ENCODE measurements at regions not wholly inside any gene's neighbourhood (a gene's known extent, or its start where the extent isn't known, plus 50 kb on each side); places are given as distances from the start of the nearest gene placed in this dataset.

DNA sequence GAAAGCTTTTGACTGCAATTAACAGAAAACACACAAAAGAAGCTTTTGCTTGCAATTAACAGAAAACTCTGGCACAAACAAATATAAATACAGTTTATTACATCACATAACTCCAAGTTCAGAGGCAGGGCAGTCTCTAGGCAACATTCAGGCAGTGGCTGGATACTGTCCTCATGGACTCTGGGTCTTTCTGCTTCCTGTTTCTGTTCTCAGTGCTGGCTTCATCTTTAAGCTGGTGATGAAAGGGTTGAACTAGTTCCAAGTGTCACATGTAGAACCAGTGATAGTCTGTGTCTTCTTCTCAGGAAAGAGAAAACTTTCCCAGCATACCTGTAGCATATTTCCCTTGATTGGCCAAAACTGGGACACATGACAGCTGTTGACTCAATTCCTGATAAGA lies 222.6 kb upstream of the GLRA1 start:
- Histone ChIP-seq H3K9me3 (no peaks in the 10 kb centered on the region), H3K4me3 (no peak overlapping the region), H3K4me1 (no peaks in the 10 kb centered on the region), H3K27ac (no peak overlapping the region), H3K27me3 (replicated peaks in 1 of 7) (peaks cover 0 to 4% (median 0%) of the 10 kb centered on the region in 7 donors), H3K36me3 (no peaks in the 10 kb centered on the region)
- TF ChIP-seq, protein P1, sequence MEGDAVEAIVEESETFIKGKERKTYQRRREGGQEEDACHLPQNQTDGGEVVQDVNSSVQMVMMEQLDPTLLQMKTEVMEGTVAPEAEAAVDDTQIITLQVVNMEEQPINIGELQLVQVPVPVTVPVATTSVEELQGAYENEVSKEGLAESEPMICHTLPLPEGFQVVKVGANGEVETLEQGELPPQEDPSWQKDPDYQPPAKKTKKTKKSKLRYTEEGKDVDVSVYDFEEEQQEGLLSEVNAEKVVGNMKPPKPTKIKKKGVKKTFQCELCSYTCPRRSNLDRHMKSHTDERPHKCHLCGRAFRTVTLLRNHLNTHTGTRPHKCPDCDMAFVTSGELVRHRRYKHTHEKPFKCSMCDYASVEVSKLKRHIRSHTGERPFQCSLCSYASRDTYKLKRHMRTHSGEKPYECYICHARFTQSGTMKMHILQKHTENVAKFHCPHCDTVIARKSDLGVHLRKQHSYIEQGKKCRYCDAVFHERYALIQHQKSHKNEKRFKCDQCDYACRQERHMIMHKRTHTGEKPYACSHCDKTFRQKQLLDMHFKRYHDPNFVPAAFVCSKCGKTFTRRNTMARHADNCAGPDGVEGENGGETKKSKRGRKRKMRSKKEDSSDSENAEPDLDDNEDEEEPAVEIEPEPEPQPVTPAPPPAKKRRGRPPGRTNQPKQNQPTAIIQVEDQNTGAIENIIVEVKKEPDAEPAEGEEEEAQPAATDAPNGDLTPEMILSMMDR (IDR thresholded peaks at IDR 0.05 in 8 of 11, conservative IDR thresholded peaks at IDR 0.05 in 3 of 11) = no peak
- TF ChIP-seq POLR2A (IDR thresholded peaks at IDR 0.05) (no peak), POLR2AphosphoS5 (IDR thresholded peaks at IDR 0.05) (no peak)
- intact Hi-C loops (cut with DNase I; ENCODE audit: low total_unique reads) = no loop called here
- DNase-seq = no peak

DNA sequence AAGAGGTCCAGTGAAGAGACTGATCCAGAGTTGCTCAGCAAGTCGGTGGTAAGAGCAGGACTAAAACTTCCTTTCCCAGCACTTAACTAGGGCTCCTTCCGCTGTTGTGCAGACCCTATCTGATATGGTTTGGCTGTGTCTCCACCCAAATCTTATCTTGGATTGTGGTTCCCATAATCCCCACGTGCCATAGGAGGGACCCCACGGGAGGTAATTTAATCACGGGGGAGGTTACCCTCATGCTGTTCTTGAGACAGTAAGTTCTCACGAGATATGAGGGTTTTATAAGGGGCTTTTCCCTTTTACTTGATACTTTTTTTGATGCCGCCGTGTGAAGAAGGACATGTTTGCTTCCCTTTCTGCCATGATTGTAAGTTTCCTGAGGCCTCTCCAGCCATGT lies 221.9 kb upstream of the GLRA1 start:
- intact Hi-C loops (cut with DNase I; ENCODE audit: low total_unique reads) = no loop called here
- DNase-seq = no peak

GRCh38 chr5:152144556-152144955 lies 219.9 kb upstream of the GLRA1 start:
- Histone ChIP-seq H3K4me1 (no peaks in the 10 kb centered on the region), H3K9me3 (no peaks in the 10 kb centered on the region), H3K36me3 (no peaks in the 10 kb centered on the region), H3K27me3 (replicated peaks in 1 of 7) (peaks cover 0 to 4% (median 0%) of the 10 kb centered on the region in 7 donors), H3K27ac (no peak overlapping the region), H3K4me3 (no peak overlapping the region)
- WGBS, 5 donors = 78 to 91% (median 85%) methylated on average over 2 of the region's 2 CpGs
- no peak for DNase-seq
- intact Hi-C loops (cut with DNase I; ENCODE audit: low total_unique reads) = no loop called here
- TF ChIP-seq, protein P1 (IDR thresholded peaks at IDR 0.05 in 8 of 11, conservative IDR thresholded peaks at IDR 0.05 in 3 of 11) = no peak
- TF ChIP-seq POLR2A (IDR thresholded peaks at IDR 0.05) (no peak), POLR2AphosphoS5 (IDR thresholded peaks at IDR 0.05) (no peak)

More for the DNA sequence above, 221.9 kb upstream of the GLRA1 start:
- TF ChIP-seq, protein P1 (IDR thresholded peaks at IDR 0.05 in 8 of 11, conservative IDR thresholded peaks at IDR 0.05 in 3 of 11) = no peak
- no peak for TF ChIP-seq POLR2AphosphoS5 (IDR thresholded peaks at IDR 0.05)
- TF ChIP-seq POLR2A (IDR thresholded peaks at IDR 0.05) = no peak
- Histone ChIP-seq H3K27me3 (replicated peaks in 1 of 7) (peaks cover 0 to 4% (median 0%) of the 10 kb centered on the region in 7 donors), H3K4me1 (no peaks in the 10 kb centered on the region), H3K4me3 (no peak overlapping the region), H3K27ac (no peak overlapping the region), H3K36me3 (no peaks in the 10 kb centered on the region), H3K9me3 (no peaks in the 10 kb centered on the region)
- 70 to 80% (median 76%) methylated on average over 8 of the region's 8 CpGs for WGBS, 5 donors

DNA sequence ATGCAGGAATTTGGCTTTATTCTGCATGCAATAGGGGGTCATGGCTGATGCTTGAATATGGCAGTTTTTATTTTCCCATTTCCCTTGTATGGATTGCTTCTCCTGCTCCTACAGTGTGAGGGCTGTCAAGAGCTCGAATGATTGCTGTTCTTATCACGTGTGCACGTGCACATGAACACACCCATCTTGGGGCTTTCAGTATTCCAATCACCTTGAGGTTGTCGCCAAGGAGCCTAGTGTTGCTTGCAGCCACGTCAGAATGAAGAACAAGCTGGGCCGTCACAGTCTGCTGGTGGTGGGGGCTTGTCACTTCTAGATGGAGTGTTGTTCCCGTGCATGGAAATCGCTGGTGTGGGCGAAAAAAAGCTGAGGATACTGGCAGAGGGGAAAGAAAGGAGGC lies 219.4 kb upstream of the GLRA1 start:
- Histone ChIP-seq H3K27ac (no peak overlapping the region), H3K4me3 (no peak overlapping the region), H3K36me3 (no peaks in the 10 kb centered on the region), H3K9me3 (no peaks in the 10 kb centered on the region), H3K27me3 (replicated peaks in 1 of 7) (peaks cover 0 to 4% (median 0%) of the 10 kb centered on the region in 7 donors), H3K4me1 (no peaks in the 10 kb centered on the region)
- TF ChIP-seq POLR2AphosphoS5 (IDR thresholded peaks at IDR 0.05) (no peak), POLR2A (IDR thresholded peaks at IDR 0.05) (no peak)
- TF ChIP-seq, protein P1 (IDR thresholded peaks at IDR 0.05 in 8 of 11, conservative IDR thresholded peaks at IDR 0.05 in 3 of 11) = no peak
- no peak for DNase-seq
- 65 to 76% (median 69%) methylated on average over 9 of the region's 9 CpGs for WGBS, 5 donors
- intact Hi-C loops (cut with DNase I; ENCODE audit: low total_unique reads) = no loop called here
